Cardiac muscle cell (in vitro differentiated cells and primary cell): ENCODE measurements at regions not wholly inside any gene's neighbourhood (a gene's known extent, or its start where the extent isn't known, plus 50 kb on each side); places are given as distances from the start of the nearest gene placed in this dataset.
"Not testable (repeated sequence)": the region's sequence is repeated elsewhere in the genome, so short reads cannot be mapped to it uniquely, and the experiment has no call there.

ENCODE experiments used
- DNase-seq, 2 donors: peaks; one replicate each; pipeline versions ENCODE4 v3.0.0 to v3.0.0-alpha.2; 2010 to 2017; ENCODE audit warnings: low read depth in 1 of 2, low spot score in 1 of 2
- H3K27ac ChIP-seq: fragments of 200-600 bp; sonication (generic); 2 replicates; pipeline ENCODE4 v1.5.1; 2016
- H3K27me3 ChIP-seq: fragments of 200-600 bp; sonication (generic); 2 replicates; pipeline ENCODE4 v1.6.0; 2016; ENCODE audit warnings: control low read depth
- H3K36me3 ChIP-seq: fragments of 200-600 bp; sonication (generic); 2 replicates; pipeline ENCODE4 v1.5.1; 2016; ENCODE audit warnings: control low read depth
- H3K4me1 ChIP-seq: fragments of 200-600 bp; sonication (generic); 2 replicates; pipeline ENCODE4 v1.8.1; 2017; ENCODE audit warnings: low read depth, mild to moderate bottlenecking, mixed run types
- H3K4me3 ChIP-seq: fragments of 200-600 bp; sonication (generic); 2 replicates; pipeline ENCODE4 v1.5.1; 2016; ENCODE audit warnings: mild to moderate bottlenecking
- H3K9me3 ChIP-seq: fragments of 200-600 bp; sonication (generic); 2 replicates; pipeline ENCODE4 v1.5.1; 2017; ENCODE audit warnings: low read depth, mild to moderate bottlenecking, control low read depth
- TF ChIP-seq, protein P1 (sequence below): IDR thresholded peaks from 2 replicates; pipeline ENCODE4 v1.5.1; 2012; ENCODE audit warnings: low read depth, mild to moderate bottlenecking, low read length

DNA sequence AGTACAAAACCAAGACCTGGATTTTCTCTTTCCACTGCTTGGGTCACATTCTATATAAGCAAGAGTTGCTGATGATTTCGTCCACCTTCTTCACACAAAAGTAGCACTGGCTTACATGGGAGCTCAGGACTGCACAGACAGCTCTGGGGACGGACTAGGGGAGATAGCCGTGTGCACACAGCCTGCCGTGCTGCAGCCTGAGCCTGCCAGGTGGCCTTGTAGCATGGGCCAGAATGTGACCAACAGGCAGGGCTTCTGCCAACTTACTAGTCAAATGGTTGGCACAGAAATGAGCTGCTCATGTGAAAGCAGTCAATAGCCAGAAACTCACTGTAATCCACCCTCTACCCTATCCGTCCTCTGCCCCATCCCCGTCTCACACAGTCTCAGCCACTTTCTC, 299.0 kb downstream of the ANAPC1 start:
- not testable (repeated sequence) for H3K4me1 ChIP-seq, H3K4me3 ChIP-seq, DNase-seq, H3K27ac ChIP-seq, H3K36me3 ChIP-seq, H3K9me3 ChIP-seq, H3K27me3 ChIP-seq

DNA sequence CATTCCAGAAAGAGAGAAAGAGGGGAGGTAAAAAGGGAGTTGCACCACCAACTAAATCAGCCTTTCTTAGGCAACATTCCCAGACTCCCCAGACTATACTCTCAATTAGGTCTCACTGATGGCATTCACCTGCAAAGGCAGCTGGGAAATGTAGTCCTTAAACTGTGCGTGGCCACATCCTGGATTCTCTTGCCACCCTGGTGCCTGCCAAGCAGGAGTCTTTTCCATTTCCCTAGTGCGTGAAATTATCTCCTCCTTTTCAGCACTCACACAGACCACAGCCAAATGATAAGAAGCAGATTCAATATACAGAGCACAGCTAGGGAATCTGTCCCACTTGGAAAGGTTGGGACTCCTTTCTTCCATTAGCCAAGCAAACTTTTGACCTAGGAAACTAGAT, 298.0 kb downstream of the ANAPC1 start:
- H3K27me3 ChIP-seq, H3K9me3 ChIP-seq, DNase-seq, H3K36me3 ChIP-seq, H3K4me1 ChIP-seq, H3K27ac ChIP-seq, H3K4me3 ChIP-seq: not testable (repeated sequence)

DNA sequence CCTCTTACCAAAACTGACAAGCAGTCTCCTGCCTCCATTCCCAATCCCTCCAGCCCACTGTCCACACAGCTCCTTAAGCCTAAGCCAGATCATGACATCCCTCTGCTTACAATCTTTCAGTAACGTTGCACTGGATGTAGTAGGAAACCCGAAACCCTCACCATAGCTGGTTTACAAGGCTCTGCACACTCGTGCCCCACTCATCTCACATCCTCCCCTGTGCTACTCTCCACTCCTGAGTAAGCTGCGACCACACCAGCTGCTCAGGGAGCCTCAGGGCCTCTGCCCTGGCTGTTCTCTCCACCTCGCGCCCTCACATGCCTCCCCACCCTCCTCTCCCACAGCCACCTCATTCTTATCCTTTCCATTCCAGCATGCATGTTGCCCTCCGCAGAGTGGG, 288.9 kb downstream of the ANAPC1 start:
- not testable (repeated sequence) for DNase-seq, H3K27ac ChIP-seq, H3K9me3 ChIP-seq, H3K27me3 ChIP-seq, H3K4me1 ChIP-seq, H3K36me3 ChIP-seq, H3K4me3 ChIP-seq

DNA sequence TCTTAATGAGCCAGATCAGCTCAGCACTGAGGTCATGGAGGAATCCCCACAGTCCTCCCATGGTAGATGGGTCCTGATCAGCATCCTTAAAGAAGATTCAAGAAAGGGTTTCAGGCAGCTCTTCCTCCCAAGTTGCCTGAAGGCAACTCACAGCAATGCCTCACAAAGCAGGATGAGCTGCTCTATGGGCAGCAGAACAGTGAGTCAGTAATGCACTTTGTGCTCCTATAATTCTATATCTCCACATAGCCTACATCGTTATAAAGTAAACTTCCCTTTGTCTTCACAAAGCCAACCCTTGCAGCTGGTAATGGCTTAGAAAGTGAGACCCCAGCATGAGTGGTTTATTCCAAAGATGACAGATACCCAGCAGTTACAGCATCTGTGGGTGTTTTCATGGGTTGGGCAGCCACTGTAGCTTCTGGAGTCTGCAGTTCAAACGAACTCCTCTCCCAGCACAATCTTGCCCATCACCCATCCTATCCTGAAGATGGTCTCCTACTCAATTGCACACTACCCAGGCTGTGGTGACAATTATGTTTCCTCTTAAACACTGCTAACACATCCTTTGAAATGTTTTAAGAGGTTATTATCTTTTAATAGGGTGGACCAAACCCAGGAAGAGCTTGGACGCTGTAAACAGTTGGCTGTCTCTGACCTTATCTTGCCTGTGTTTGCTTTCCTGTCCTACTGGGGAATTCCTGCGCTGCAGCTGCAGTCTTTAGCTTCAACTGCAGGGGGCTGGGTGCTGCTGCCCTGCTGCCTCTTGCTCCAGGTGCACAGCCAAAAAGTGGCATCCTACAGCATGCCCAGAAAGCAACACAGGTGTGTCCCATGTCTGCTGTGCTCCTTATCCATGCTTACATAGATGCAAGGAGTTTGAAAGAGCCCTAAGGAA, 286.9 kb downstream of the ANAPC1 start:
- not testable (repeated sequence) for H3K9me3 ChIP-seq, H3K27ac ChIP-seq, H3K27me3 ChIP-seq, H3K4me3 ChIP-seq, H3K36me3 ChIP-seq, DNase-seq, H3K4me1 ChIP-seq
- TF ChIP-seq, protein P1, sequence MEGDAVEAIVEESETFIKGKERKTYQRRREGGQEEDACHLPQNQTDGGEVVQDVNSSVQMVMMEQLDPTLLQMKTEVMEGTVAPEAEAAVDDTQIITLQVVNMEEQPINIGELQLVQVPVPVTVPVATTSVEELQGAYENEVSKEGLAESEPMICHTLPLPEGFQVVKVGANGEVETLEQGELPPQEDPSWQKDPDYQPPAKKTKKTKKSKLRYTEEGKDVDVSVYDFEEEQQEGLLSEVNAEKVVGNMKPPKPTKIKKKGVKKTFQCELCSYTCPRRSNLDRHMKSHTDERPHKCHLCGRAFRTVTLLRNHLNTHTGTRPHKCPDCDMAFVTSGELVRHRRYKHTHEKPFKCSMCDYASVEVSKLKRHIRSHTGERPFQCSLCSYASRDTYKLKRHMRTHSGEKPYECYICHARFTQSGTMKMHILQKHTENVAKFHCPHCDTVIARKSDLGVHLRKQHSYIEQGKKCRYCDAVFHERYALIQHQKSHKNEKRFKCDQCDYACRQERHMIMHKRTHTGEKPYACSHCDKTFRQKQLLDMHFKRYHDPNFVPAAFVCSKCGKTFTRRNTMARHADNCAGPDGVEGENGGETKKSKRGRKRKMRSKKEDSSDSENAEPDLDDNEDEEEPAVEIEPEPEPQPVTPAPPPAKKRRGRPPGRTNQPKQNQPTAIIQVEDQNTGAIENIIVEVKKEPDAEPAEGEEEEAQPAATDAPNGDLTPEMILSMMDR: peak; percentile 14

DNA sequence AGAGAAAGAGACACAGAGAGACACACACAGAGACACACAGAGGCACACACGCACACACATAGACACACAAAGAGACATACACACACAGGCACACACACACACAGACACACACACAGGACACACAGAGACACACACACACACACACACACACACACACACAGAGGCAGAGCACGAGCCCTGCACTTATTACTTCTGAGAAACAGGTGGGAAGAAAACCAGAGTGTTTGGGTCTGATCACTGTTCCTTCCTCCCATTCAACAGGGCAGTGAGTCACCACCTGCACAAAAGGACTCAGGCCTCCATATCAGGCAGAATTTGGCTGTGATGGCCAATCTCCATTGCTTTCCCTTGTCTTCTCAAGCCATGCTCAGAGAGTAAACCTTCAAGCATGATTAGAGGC, 285.0 kb downstream of the ANAPC1 start:
- H3K9me3 ChIP-seq, H3K4me1 ChIP-seq, H3K27ac ChIP-seq, H3K27me3 ChIP-seq, H3K4me3 ChIP-seq, H3K36me3 ChIP-seq, DNase-seq: not testable (repeated sequence)

DNA sequence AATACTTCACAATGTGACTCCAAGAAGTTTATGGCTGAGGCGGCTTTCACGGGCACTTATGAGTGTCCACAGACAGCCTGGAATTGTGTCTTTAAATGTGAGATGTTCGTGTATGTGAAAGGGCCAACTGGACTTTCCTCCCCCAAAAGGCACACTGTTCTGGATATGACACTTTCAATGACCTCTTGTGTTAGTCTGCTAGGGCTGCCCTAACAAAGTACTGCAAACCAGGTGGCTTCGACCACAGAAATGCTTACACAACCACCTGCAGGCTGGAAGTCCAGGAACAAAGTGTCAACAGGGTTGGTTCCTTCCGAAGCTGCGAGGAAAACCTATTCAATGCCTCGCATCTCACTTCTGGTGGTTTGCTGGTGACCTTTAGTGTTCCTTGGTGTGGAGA, 281.7 kb downstream of the ANAPC1 start:
- not testable (repeated sequence) for H3K27me3 ChIP-seq

DNA sequence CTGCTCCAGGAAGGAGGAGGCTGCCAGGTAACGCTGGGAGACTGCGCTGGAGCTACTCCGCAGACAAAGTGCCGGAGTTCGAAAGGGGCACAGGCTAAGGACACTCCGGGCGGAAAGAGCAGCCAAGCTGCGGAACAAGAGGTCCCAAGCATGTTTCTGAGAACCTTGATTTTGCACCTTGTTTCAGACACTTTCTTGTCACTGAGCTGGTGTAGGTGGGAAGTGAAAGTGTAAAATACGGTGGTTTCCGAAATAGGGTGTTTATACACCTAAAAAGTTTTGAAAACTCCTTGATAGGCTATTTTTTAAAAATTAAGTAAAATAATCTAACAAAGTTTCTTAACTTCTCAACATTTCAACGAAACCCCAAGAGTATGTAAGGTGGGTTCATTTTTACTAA, 278.2 kb downstream of the ANAPC1 start:
- H3K36me3 ChIP-seq, H3K27ac ChIP-seq, H3K4me3 ChIP-seq, H3K27me3 ChIP-seq, DNase-seq, H3K4me1 ChIP-seq, H3K9me3 ChIP-seq: not testable (repeated sequence)

More for the DNA sequence above, 281.7 kb downstream of the ANAPC1 start:
- not testable (repeated sequence) for H3K27ac ChIP-seq, H3K36me3 ChIP-seq, H3K4me3 ChIP-seq, H3K4me1 ChIP-seq, H3K9me3 ChIP-seq, DNase-seq

DNA sequence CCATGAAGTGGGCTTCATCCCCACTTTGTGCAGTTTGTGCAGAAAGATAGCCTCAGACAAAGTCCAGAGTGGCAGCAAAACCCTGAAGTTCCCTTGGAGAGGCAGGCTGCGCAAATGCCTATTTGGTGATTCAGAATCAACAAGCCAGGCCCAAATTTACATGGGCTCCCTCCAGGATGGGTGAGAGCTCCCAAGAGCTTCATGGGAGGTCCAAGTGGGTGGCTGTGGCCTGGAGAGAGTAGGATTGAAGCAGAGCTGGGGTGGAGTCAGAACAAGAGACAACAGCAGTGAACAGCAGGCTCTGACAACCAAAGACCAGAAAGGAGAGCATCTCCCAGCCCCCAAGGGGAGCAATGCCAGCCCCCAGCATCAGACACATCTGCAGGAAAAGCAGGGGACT, 277.4 kb downstream of the ANAPC1 start:
- not testable (repeated sequence) for H3K4me3 ChIP-seq, H3K27me3 ChIP-seq, H3K9me3 ChIP-seq, DNase-seq, H3K27ac ChIP-seq, H3K36me3 ChIP-seq, H3K4me1 ChIP-seq

DNA sequence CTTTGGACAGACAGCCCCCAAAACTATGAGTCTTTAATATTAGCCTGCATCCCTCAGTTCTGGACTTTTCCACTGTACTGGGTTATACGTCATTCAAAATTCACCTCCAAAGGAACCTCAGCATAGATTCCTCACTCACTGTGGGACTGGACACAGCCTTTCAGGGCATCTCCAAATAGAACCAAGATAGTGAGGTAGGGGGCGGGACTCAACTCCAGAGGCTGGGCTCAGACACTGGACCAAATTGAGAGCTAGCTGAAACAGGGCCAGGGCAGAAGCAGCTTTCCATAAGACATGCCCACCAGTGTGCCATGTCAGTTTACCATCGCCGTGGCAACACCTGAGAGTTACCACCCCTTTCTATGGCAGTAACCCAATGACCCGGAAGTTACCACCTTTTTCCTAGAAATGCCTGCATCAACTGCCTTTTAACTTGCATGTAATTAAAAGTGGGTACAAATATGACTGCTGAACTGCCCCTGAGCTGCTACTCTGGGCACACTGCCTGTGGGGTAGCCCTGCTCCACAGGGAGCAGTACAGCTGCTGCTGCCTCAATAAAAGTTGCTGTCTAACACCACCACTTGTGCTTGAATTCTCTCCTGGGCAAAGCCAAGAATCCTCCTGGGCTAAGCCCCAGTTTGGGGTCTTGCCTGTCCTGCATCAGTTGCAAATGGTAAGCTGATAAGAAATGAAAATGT, 274.7 kb downstream of the ANAPC1 start:
- not testable (repeated sequence) for DNase-seq, H3K4me1 ChIP-seq, H3K4me3 ChIP-seq, H3K27me3 ChIP-seq, H3K36me3 ChIP-seq, H3K27ac ChIP-seq, H3K9me3 ChIP-seq

DNA sequence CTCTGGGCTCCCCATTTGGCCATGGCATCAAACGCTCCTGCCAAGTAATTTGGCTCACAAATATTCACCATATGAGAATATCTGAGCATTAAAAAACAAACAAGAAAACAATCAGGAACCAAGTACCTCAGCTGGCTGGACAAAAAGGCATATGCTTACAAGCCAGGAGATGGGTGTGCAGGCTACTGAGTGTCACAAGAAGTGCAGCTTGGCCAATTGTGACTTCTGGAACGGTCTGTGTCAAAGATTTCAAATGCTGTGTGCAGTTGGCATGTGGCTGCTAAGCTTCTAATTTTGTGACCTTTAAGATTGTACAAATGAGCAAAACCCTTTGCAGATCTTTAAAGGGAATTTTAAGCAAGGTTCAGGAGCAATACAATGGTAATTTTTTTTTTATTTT, 274.0 kb downstream of the ANAPC1 start:
- not testable (repeated sequence) for H3K9me3 ChIP-seq, DNase-seq, H3K4me3 ChIP-seq, H3K36me3 ChIP-seq, H3K4me1 ChIP-seq, H3K27ac ChIP-seq, H3K27me3 ChIP-seq
